DMS53 treated with DMSO at 0.1 percent for 48 hours (cell line): ENCODE measurements at regions not wholly inside any gene's neighbourhood (a gene's known extent, or its start where the extent isn't known, plus 50 kb on each side); places are given as distances from the start of the nearest gene placed in this dataset.
"Not testable (repeated sequence)": the region's sequence is repeated elsewhere in the genome, so short reads cannot be mapped to it uniquely, and the experiment has no call there.

Experiments used
- DNase-seq: peaks from one replicate; lab custom pipeline; 2025; ENCODE audit not compliant: unreplicated experiment; lab: John Stamatoyannopoulos, UW

GRCh38 chr2:212875950-212876349, 275.5 kb downstream of the IKZF2 start:
- DNase-seq = not testable (repeated sequence)

GRCh38 chr2:212873256-212873655, 278.2 kb downstream of the IKZF2 start:
- DNase-seq = no peak

- no peak for DNase-seq
These were observed 279.8 kb downstream of the IKZF2 start for GRCh38 chr2:212871597-212871996.

GRCh38 chr2:212864186-212864585, 287.2 kb downstream of the IKZF2 start:
- DNase-seq = no peak

GRCh38 chr2:212863185-212863588, 288.2 kb downstream of the IKZF2 start:
- DNase-seq = peak; percentile 71

- no peak for DNase-seq
These were observed 292.9 kb downstream of the IKZF2 start for GRCh38 chr2:212858496-212858895.

GRCh38 chr2:212854771-212855170, 296.6 kb downstream of the IKZF2 start:
- no peak for DNase-seq

- no peak for DNase-seq
These were observed 297.3 kb downstream of the IKZF2 start for GRCh38 chr2:212854116-212854515.

GRCh38 chr2:212845941-212846340, 305.5 kb downstream of the IKZF2 start:
- DNase-seq = no peak

- DNase-seq = no peak
These were observed 305.0 kb upstream of the ERBB4 start for GRCh38 chr2:212843409-212844199.

- DNase-seq = no peak
These were observed 304.1 kb upstream of the ERBB4 start for GRCh38 chr2:212842544-212843185.

- no peak for DNase-seq
These were observed 302.9 kb upstream of the ERBB4 start for GRCh38 chr2:212841460-212841859.

GRCh38 chr2:212832211-212833195, 293.9 kb upstream of the ERBB4 start:
- no peak for DNase-seq

- DNase-seq = no peak
These were observed 293.1 kb upstream of the ERBB4 start for GRCh38 chr2:212831671-212832199.

GRCh38 chr2:212816267-212816666, 277.7 kb upstream of the ERBB4 start:
- no peak for DNase-seq

- DNase-seq = no peak
These were observed 276.9 kb upstream of the ERBB4 start for GRCh38 chr2:212815453-212815852.

GRCh38 chr2:212814941-212815340, 276.3 kb upstream of the ERBB4 start:
- DNase-seq = no peak

GRCh38 chr2:212811921-212812320, 273.3 kb upstream of the ERBB4 start:
- no peak for DNase-seq

GRCh38 chr2:212811036-212811805, 272.6 kb upstream of the ERBB4 start:
- no peak for DNase-seq

GRCh38 chr2:212797484-212798205, 259.0 kb upstream of the ERBB4 start:
- DNase-seq = no peak
